ES-I3 (cell line): ENCODE measurements at regions not wholly inside any gene's neighbourhood (a gene's known extent, or its start where the extent isn't known, plus 50 kb on each side); places are given as distances from the start of the nearest gene placed in this dataset.

Experiments
- H3K36me3 ChIP-seq: 2 replicates; pipeline ENCODE4 v1.6.1; 2013; ENCODE audit warnings: mild to moderate bottlenecking, low read length, control low read depth, moderate library complexity; ENCODE audit not compliant: insufficient read depth
- H3K4me1 ChIP-seq: 2 replicates; pipeline ENCODE4 v1.6.1; 2013; ENCODE audit warnings: mild to moderate bottlenecking, control low read depth, low read length; ENCODE audit not compliant: insufficient read depth
- H3K9ac ChIP-seq: 2 replicates; pipeline ENCODE4 v1.6.1; 2013; ENCODE audit warnings: low read depth, mild to moderate bottlenecking, low read length, moderate library complexity
- H3K9me3 ChIP-seq: 2 replicates; pipeline ENCODE4 v1.6.1; 2013; ENCODE audit warnings: mild to moderate bottlenecking, low read length, moderate library complexity; ENCODE audit not compliant: control insufficient read depth, insufficient read depth

GRCh38 chr5:68161156-68161555 lies 54.4 kb upstream of the PIK3R1 start:
- H3K4me1 ChIP-seq = peaks cover 5% of the 10 kb centered on the region; the same call in 1 of the 2 replicates
- no peaks in the 10 kb centered on the region for H3K36me3 ChIP-seq
- H3K9me3 ChIP-seq = no peaks in the 10 kb centered on the region
- no peak overlapping the region for H3K9ac ChIP-seq

GRCh38 chr5:68159224-68159951 lies 56.2 kb upstream of the PIK3R1 start:
- peaks cover 5% of the 10 kb centered on the region; the same call in 1 of the 2 replicates for H3K4me1 ChIP-seq
- no peak overlapping the region for H3K9ac ChIP-seq
- H3K9me3 ChIP-seq = no peaks in the 10 kb centered on the region
- no peaks in the 10 kb centered on the region for H3K36me3 ChIP-seq

- Histone ChIP-seq H3K4me1 (peaks cover under 1% of the 10 kb centered on the region; the same call in 1 of the 2 replicates), H3K9ac (no peak overlapping the region), H3K9me3 (no peaks in the 10 kb centered on the region), H3K36me3 (no peaks in the 10 kb centered on the region)
Measured at GRCh38 chr5:68155940-68156339, 59.6 kb upstream of the PIK3R1 start.

- Histone ChIP-seq H3K4me1 (no peaks in the 10 kb centered on the region), H3K9ac (no peak overlapping the region), H3K36me3 (no peaks in the 10 kb centered on the region), H3K9me3 (no peaks in the 10 kb centered on the region)
Measured at GRCh38 chr5:68154119-68154857, 61.3 kb upstream of the PIK3R1 start.

- no peaks in the 10 kb centered on the region for H3K4me1 ChIP-seq
- no peaks in the 10 kb centered on the region for H3K9me3 ChIP-seq
- H3K9ac ChIP-seq = no peak overlapping the region
- H3K36me3 ChIP-seq = no peaks in the 10 kb centered on the region
Measured at GRCh38 chr5:68151812-68152211, 63.7 kb upstream of the PIK3R1 start.

- H3K9ac ChIP-seq = no peak overlapping the region
- H3K36me3 ChIP-seq = no peaks in the 10 kb centered on the region
- no peaks in the 10 kb centered on the region for H3K9me3 ChIP-seq
- no peaks in the 10 kb centered on the region for H3K4me1 ChIP-seq
Measured at GRCh38 chr5:68149189-68149588, 66.4 kb upstream of the PIK3R1 start.

GRCh38 chr5:68148096-68148495 lies 67.5 kb upstream of the PIK3R1 start:
- Histone ChIP-seq H3K9me3 (no peaks in the 10 kb centered on the region), H3K36me3 (no peaks in the 10 kb centered on the region), H3K9ac (no peak overlapping the region), H3K4me1 (no peaks in the 10 kb centered on the region)

- no peaks in the 10 kb centered on the region for H3K4me1 ChIP-seq
- no peaks in the 10 kb centered on the region for H3K9me3 ChIP-seq
- H3K9ac ChIP-seq = no peak overlapping the region
- H3K36me3 ChIP-seq = no peaks in the 10 kb centered on the region
Measured at GRCh38 chr5:68147659-68148058, 67.9 kb upstream of the PIK3R1 start.

- Histone ChIP-seq H3K36me3 (no peaks in the 10 kb centered on the region), H3K9ac (no peak overlapping the region), H3K4me1 (no peaks in the 10 kb centered on the region), H3K9me3 (no peaks in the 10 kb centered on the region)
Measured at GRCh38 chr5:68141494-68141893, 74.1 kb upstream of the PIK3R1 start.

GRCh38 chr5:68140763-68141162 lies 74.8 kb upstream of the PIK3R1 start:
- Histone ChIP-seq H3K4me1 (no peaks in the 10 kb centered on the region), H3K36me3 (no peaks in the 10 kb centered on the region), H3K9ac (no peak overlapping the region), H3K9me3 (no peaks in the 10 kb centered on the region)

- no peaks in the 10 kb centered on the region for H3K36me3 ChIP-seq
- H3K4me1 ChIP-seq = no peaks in the 10 kb centered on the region
- no peak overlapping the region for H3K9ac ChIP-seq
- H3K9me3 ChIP-seq = no peaks in the 10 kb centered on the region
Measured at GRCh38 chr5:68139611-68140441, 75.7 kb upstream of the PIK3R1 start.

GRCh38 chr5:68137511-68138140 lies 77.9 kb upstream of the PIK3R1 start:
- Histone ChIP-seq H3K9ac (no peak overlapping the region), H3K9me3 (no peaks in the 10 kb centered on the region), H3K36me3 (no peaks in the 10 kb centered on the region), H3K4me1 (no peaks in the 10 kb centered on the region)

GRCh38 chr5:68134669-68135313 lies 80.8 kb upstream of the PIK3R1 start:
- Histone ChIP-seq H3K36me3 (no peaks in the 10 kb centered on the region), H3K9ac (no peak overlapping the region), H3K4me1 (no peaks in the 10 kb centered on the region), H3K9me3 (no peaks in the 10 kb centered on the region)
